NT2/D1 (cell line): ENCODE measurements at regions not wholly inside any gene's neighbourhood (a gene's known extent, or its start where the extent isn't known, plus 50 kb on each side); places are given as distances from the start of the nearest gene placed in this dataset.

Experiments
- SUZ12 ChIP-seq: IDR thresholded peaks from 2 replicates; pipeline ENCODE4 v1.6.1; 2011; ENCODE audit not compliant: insufficient read length, insufficient read depth; ENCODE audit errors: extremely low read depth
- YY1 ChIP-seq: IDR thresholded peaks from 2 replicates; pipeline ENCODE4 v1.6.1; 2011; ENCODE audit not compliant: insufficient read length, insufficient read depth
- ZNF274 ChIP-seq: IDR thresholded peaks from 2 replicates; pipeline ENCODE4 v1.6.1; 2011; ENCODE audit warnings: mild to moderate bottlenecking, low read depth, low read length

GRCh38 chr16:74183601-74184360, 112.8 kb upstream of the PSMD7 start:
- no peak for TF ChIP-seq SUZ12
- no peak for TF ChIP-seq ZNF274
- TF ChIP-seq YY1 = no peak
